ENCODE measurements at regions not wholly inside any gene's neighbourhood (a gene's known extent, or its start where the extent isn't known, plus 50 kb on each side); places are given as distances from the start of the nearest gene placed in this dataset.

DNA sequence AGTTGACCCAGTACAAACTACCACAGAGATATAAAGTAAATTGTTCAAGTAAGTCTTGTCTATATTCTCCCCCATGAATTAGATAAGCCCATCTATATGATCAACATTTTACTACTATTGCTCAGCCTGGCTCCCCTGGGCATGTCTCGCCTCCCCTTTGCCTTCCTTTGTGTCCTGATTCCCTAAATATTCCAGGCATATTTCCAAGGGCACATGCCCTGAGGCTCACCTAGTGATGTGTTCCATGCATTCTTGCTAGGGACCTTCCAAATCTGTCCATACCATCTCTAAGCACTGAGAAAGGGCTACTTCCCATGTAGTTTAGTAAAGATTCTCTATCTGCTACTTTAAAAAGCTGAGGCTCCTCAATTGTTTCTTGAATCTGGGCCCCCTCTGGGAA lies 163.1 kb upstream of the ADRA1D start:
- Histone ChIP-seq H3K9me3 (ENCODE audit: low read length) (no peaks in the 10 kb centered on the region), H3K4me2 (ENCODE audit: low read length) (no peak overlapping the region), H3F3A (ENCODE audit: insufficient read depth, low read length, poor library complexity, severe bottlenecking) (no peaks in the 10 kb centered on the region), H3K79me2 (replicated peaks; ENCODE audit: insufficient read depth, low read length) (no peaks in the 10 kb centered on the region), H3K4me3 (ENCODE audit: low read length) (no peak overlapping the region), H2AFZ (ENCODE audit: low read depth, low read length) (no peak overlapping the region), H3K27me3 (ENCODE audit: insufficient read depth, low read depth, low read length) (no peaks in the 10 kb centered on the region), H3K36me3 (ENCODE audit: insufficient read depth, low read length) (no peaks in the 10 kb centered on the region), H4K20me1 (ENCODE audit: insufficient read depth) (no peaks in the 10 kb centered on the region), H3K9ac (ENCODE audit: low read length) (no peak overlapping the region), H3K9me2 (ENCODE audit: insufficient read depth, low read length) (no peaks in the 10 kb centered on the region), H3K27ac (ENCODE audit: low read length) (no peak overlapping the region)
- TF ChIP-seq POLR2AphosphoS5 (IDR thresholded peaks at IDR 0.05) (no peak), SMC3 (conservative IDR thresholded peaks at IDR 0.05; ENCODE audit: poor library complexity) (no peak), EP300 (conservative IDR thresholded peaks at IDR 0.05; ENCODE audit: poor library complexity, severe bottlenecking) (no peak)
- TF ChIP-seq, protein P1, sequence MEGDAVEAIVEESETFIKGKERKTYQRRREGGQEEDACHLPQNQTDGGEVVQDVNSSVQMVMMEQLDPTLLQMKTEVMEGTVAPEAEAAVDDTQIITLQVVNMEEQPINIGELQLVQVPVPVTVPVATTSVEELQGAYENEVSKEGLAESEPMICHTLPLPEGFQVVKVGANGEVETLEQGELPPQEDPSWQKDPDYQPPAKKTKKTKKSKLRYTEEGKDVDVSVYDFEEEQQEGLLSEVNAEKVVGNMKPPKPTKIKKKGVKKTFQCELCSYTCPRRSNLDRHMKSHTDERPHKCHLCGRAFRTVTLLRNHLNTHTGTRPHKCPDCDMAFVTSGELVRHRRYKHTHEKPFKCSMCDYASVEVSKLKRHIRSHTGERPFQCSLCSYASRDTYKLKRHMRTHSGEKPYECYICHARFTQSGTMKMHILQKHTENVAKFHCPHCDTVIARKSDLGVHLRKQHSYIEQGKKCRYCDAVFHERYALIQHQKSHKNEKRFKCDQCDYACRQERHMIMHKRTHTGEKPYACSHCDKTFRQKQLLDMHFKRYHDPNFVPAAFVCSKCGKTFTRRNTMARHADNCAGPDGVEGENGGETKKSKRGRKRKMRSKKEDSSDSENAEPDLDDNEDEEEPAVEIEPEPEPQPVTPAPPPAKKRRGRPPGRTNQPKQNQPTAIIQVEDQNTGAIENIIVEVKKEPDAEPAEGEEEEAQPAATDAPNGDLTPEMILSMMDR (IDR thresholded peaks at IDR 0.05; ENCODE audit: poor library complexity, severe bottlenecking), result no peak
- TF ChIP-seq, protein P2, sequence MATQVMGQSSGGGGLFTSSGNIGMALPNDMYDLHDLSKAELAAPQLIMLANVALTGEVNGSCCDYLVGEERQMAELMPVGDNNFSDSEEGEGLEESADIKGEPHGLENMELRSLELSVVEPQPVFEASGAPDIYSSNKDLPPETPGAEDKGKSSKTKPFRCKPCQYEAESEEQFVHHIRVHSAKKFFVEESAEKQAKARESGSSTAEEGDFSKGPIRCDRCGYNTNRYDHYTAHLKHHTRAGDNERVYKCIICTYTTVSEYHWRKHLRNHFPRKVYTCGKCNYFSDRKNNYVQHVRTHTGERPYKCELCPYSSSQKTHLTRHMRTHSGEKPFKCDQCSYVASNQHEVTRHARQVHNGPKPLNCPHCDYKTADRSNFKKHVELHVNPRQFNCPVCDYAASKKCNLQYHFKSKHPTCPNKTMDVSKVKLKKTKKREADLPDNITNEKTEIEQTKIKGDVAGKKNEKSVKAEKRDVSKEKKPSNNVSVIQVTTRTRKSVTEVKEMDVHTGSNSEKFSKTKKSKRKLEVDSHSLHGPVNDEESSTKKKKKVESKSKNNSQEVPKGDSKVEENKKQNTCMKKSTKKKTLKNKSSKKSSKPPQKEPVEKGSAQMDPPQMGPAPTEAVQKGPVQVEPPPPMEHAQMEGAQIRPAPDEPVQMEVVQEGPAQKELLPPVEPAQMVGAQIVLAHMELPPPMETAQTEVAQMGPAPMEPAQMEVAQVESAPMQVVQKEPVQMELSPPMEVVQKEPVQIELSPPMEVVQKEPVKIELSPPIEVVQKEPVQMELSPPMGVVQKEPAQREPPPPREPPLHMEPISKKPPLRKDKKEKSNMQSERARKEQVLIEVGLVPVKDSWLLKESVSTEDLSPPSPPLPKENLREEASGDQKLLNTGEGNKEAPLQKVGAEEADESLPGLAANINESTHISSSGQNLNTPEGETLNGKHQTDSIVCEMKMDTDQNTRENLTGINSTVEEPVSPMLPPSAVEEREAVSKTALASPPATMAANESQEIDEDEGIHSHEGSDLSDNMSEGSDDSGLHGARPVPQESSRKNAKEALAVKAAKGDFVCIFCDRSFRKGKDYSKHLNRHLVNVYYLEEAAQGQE (IDR thresholded peaks at IDR 0.05; ENCODE audit: borderline replicate concordance), result no peak

DNA sequence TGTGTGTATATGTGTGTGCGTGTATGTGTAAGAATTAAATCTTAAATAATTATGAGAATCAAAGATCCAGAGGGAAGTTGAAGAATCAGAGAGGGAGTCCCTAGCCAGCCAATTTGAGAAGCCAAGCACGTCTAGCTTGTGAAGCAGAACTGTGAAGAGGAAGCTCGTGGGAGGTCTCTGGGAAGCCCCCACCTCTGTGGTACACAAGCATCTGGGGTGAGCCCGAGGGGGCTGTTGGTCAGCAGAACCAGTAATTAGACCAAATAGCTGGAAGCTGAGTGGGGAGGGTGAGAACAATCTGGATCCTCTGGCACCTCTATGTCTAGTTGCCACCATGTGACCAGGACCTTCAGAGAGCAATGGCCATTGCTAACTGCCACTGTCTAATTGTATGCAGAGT lies 162.7 kb upstream of the ADRA1D start:
- H2AFZ ChIP-seq (ENCODE audit: low read depth, low read length), result no peak overlapping the region
- TF ChIP-seq MXI1 (conservative IDR thresholded peaks at IDR 0.05; ENCODE audit: poor library complexity, severe bottlenecking), result no peak
- TF ChIP-seq EZH2 (IDR thresholded peaks at IDR 0.05; ENCODE audit: borderline replicate concordance, insufficient read depth, low read length, poor library complexity, severe bottlenecking), result no peak
- TF ChIP-seq RAD21 (conservative IDR thresholded peaks at IDR 0.05), result no peak
- no peak for TF ChIP-seq EP300 (conservative IDR thresholded peaks at IDR 0.05; ENCODE audit: poor library complexity, severe bottlenecking)
- TF ChIP-seq, protein P1 (IDR thresholded peaks at IDR 0.05; ENCODE audit: poor library complexity, severe bottlenecking), result no peak
- TF ChIP-seq POLR2AphosphoS5 (IDR thresholded peaks at IDR 0.05), result no peak
- no peak for TF ChIP-seq TAF1 (IDR thresholded peaks at IDR 0.05; ENCODE audit: low read depth)
- TF ChIP-seq, protein P2 (IDR thresholded peaks at IDR 0.05; ENCODE audit: borderline replicate concordance), result no peak
- no peak for TF ChIP-seq SMC3 (conservative IDR thresholded peaks at IDR 0.05; ENCODE audit: poor library complexity)
- no peaks in the 10 kb centered on the region for H3F3A ChIP-seq (ENCODE audit: insufficient read depth, low read length, poor library complexity, severe bottlenecking)
- H3K9ac ChIP-seq (ENCODE audit: low read length), result no peak overlapping the region
- no peak overlapping the region for H3K4me3 ChIP-seq (ENCODE audit: low read length)
- H3K36me3 ChIP-seq (ENCODE audit: insufficient read depth, low read length), result no peaks in the 10 kb centered on the region
- H4K20me1 ChIP-seq (ENCODE audit: insufficient read depth), result no peaks in the 10 kb centered on the region
- no peaks in the 10 kb centered on the region for H3K27me3 ChIP-seq (ENCODE audit: insufficient read depth, low read depth, low read length)
- H3K9me3 ChIP-seq (ENCODE audit: low read length), result no peaks in the 10 kb centered on the region
- no peaks in the 10 kb centered on the region for H3K9me2 ChIP-seq (ENCODE audit: insufficient read depth, low read length)
- H3K27ac ChIP-seq (ENCODE audit: low read length), result no peak overlapping the region
- H3K79me2 ChIP-seq (replicated peaks; ENCODE audit: insufficient read depth, low read length), result no peaks in the 10 kb centered on the region
- no peak overlapping the region for H3K4me2 ChIP-seq (ENCODE audit: low read length)
